GM12878 (cell line): ENCODE measurements at regions not wholly inside any gene's neighbourhood (a gene's known extent, or its start where the extent isn't known, plus 50 kb on each side); places are given as distances from the start of the nearest gene placed in this dataset. TPM values are rescaled to one million over a fixed set of nuclear protein-coding genes. Genes with fewer than 3 reads are reported as not detected.

ENCODE experiments used
- ATAC-seq: fragments of 200-7000 bp; cut with Tn5 transposase; 3 replicates; pipeline ENCODE4 v1.9.1; 2020; ENCODE audit warnings: mild to moderate bottlenecking, moderate library complexity
- BruUV-seq: library from RNA; stranded (reverse); fragments of 400-500 nt; replicated peaks from 2 replicates; lab custom pipeline; 2021; lab: Mats Ljungman, UMichigan
- CTCF ChIA-PET: fragments of 300-600 bp; sonication (Branson Sonifier 250); formaldehyde crosslinking; extraction: SDS; loops from one replicate; lab custom pipeline; 2021; ENCODE audit warnings: inconsistent platforms; lab: Yijun Ruan, JAX
- POLR2A ChIA-PET: fragments of 350-600 bp; formaldehyde crosslinking; extraction: SDS; loops from one replicate; lab custom pipeline; 2021; ENCODE audit warnings: inconsistent platforms; lab: Charles Lee
- RAD21 ChIA-PET: fragments of 300-600 bp; sonication (Branson Sonifier 250); formaldehyde crosslinking; loops from one replicate; lab custom pipeline; 2023; ENCODE audit warnings: antibody characterized with exemption; ENCODE audit not compliant: unreplicated experiment; lab: Charles Lee
- SMC1A ChIA-PET: fragments of 300-600 bp; sonication (Branson Sonifier 250); formaldehyde crosslinking; loops from one replicate; lab custom pipeline; 2023; ENCODE audit not compliant: unreplicated experiment, uncharacterized antibody; lab: Charles Lee
- DNase-seq: peaks from one replicate; pipeline ENCODE4 v3.0.0-alpha.2; 2011; ENCODE audit warnings: low read depth, low spot score
- FAIRE-seq: peaks from 3 replicates; lab custom pipeline; 2011; peaks lifted over from hg19 to GRCh38; lab: Jason Lieb, UNC
- H2AFZ ChIP-seq: 2 replicates; pipeline ENCODE4 v1.6.0; 2011; ENCODE audit warnings: low read depth, low read length, control low read depth; ENCODE audit not compliant: control insufficient read depth
- H3K27ac ChIP-seq: 2 replicates; pipeline ENCODE4 v1.5.1; 2011; ENCODE audit warnings: control low read depth; ENCODE audit not compliant: control insufficient read depth, insufficient read depth
- H3K27me3 ChIP-seq, 2 experiments: replicated peaks in 1 of 2; 2 replicates each; pipeline versions ENCODE4 v1.6.0 to v1.6.1; 2011; ENCODE audit warnings: low read length in 1 of 2; ENCODE audit not compliant: control insufficient read depth in 2 of 2, insufficient read depth in 2 of 2
- H3K36me3 ChIP-seq, 2 experiments: 2 replicates each; pipeline ENCODE4 v1.5.1; 2011; ENCODE audit warnings: low read length in 1 of 2; ENCODE audit not compliant: control insufficient read depth in 2 of 2, insufficient read depth in 2 of 2
- H3K4me1 ChIP-seq: 2 replicates; pipeline ENCODE4 v1.6.1; 2011; ENCODE audit warnings: mild to moderate bottlenecking, low read length, moderate library complexity, mixed read lengths; ENCODE audit not compliant: control insufficient read depth, insufficient read depth
- H3K4me2 ChIP-seq: 2 replicates; pipeline ENCODE4 v1.6.0; 2011; ENCODE audit warnings: control low read depth; ENCODE audit not compliant: control insufficient read depth, insufficient read depth
- H3K4me3 ChIP-seq: fragments of 200-600 bp; sonication (generic); 2 replicates; pipeline ENCODE4 v1.5.1; 2016
- H3K79me2 ChIP-seq: 2 replicates; pipeline ENCODE4 v1.6.0; 2011; ENCODE audit warnings: low read length; ENCODE audit not compliant: control insufficient read depth, insufficient read depth
- H3K9ac ChIP-seq: 2 replicates; pipeline ENCODE4 v1.8.0; 2011; ENCODE audit warnings: low read length, control low read depth, mixed read lengths; ENCODE audit not compliant: control insufficient read depth, insufficient read depth
- H3K9me3 ChIP-seq: replicated peaks from 3 replicates; pipeline ENCODE4 v1.5.1; 2011; ENCODE audit warnings: mild to moderate bottlenecking, low read length; ENCODE audit not compliant: control insufficient read depth, insufficient read depth
- H4K20me1 ChIP-seq: 2 replicates; pipeline ENCODE4 v1.6.0; 2011; ENCODE audit not compliant: control insufficient read depth, insufficient read depth
- EZH2 ChIP-seq: IDR thresholded peaks from 2 replicates; pipeline ENCODE4 v1.6.1; 2012; ENCODE audit warnings: low read depth, mild to moderate bottlenecking, control low read depth, inconsistent platforms, low read length, borderline replicate concordance; ENCODE audit not compliant: control insufficient read depth
- MEF2A ChIP-seq: IDR thresholded peaks from 2 replicates; pipeline ENCODE4 v1.6.1; 2011; ENCODE audit warnings: low read depth, mild to moderate bottlenecking, low read length, moderate library complexity; ENCODE audit not compliant: insufficient read depth
- RAD51 ChIP-seq: fragments of 450-650 bp; IDR thresholded peaks from 2 replicates; pipeline ENCODE4 v1.6.1; 2016; ENCODE audit warnings: moderate library complexity, mild to moderate bottlenecking, inconsistent platforms
- RELB ChIP-seq: fragments of 450-650 bp; IDR thresholded peaks from 2 replicates; pipeline ENCODE4 v1.6.1; 2017; ENCODE audit warnings: low read depth, mild to moderate bottlenecking, moderate library complexity
- WGBS: methylation state at CpG from one replicate; pipeline ENCODE4 v1.1.6; 2016; ENCODE audit warnings: low lambda C conversion rate; ENCODE audit not compliant: insufficient replicate concordance, insufficient coverage; ENCODE audit errors: missing lambda C conversion rate; 5-methylcytosine and 5-hydroxymethylcytosine counted together
- in situ Hi-C: fragments of 300-500 bp; cut with MboI; formaldehyde crosslinking; loops from 9 replicates; pipeline ENCODE4 v1.14.3; 2018; ENCODE audit warnings: mixed read lengths
- intact Hi-C: fragments of 100-400 bp; cut with micrococcal nuclease; formaldehyde crosslinking; loops from one replicate; pipeline ENCODE4 v1.14.2; 2022; ENCODE audit not compliant: unreplicated experiment
- small RNA-seq: library from RNA; depleted of rRNA; stranded (forward); fragments of <200 nt; gene quantifications from one replicate; pipeline ENCODE3, GENCODE V24; 2014
- TF ChIP-seq, protein P1 (sequence below): IDR thresholded peaks from 2 replicates; pipeline ENCODE4 v1.6.1; 2011; ENCODE audit warnings: mild to moderate bottlenecking, low read depth, low read length, moderate library complexity; ENCODE audit not compliant: insufficient replicate concordance
- TF ChIP-seq, protein P2 (sequence below): IDR thresholded peaks from 2 replicates; pipeline ENCODE4 v1.6.1; 2012; ENCODE audit warnings: low read length, inconsistent platforms

- TF ChIP-seq, protein P1, sequence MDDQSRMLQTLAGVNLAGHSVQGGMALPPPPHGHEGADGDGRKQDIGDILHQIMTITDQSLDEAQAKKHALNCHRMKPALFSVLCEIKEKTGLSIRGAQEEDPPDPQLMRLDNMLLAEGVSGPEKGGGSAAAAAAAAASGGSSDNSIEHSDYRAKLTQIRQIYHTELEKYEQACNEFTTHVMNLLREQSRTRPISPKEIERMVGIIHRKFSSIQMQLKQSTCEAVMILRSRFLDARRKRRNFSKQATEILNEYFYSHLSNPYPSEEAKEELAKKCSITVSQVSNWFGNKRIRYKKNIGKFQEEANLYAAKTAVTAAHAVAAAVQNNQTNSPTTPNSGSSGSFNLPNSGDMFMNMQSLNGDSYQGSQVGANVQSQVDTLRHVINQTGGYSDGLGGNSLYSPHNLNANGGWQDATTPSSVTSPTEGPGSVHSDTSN = no peak
- TF ChIP-seq MEF2A = no peak
Observed at GRCh38 chr4:117983541-117984365, 50.5 kb upstream of the NDST3 start (continued).

- Histone ChIP-seq H3K9ac (no peak overlapping the region), H3K79me2 (no peaks in the 10 kb centered on the region), H3K36me3 (no peaks in the 10 kb centered on the region), H3K4me2 (no peak overlapping the region), H3K27me3 (no peaks in the 10 kb centered on the region), H3K27ac (no peak overlapping the region), H3K4me1 (no peaks in the 10 kb centered on the region), H3K4me3 (no peak overlapping the region), H3K9me3 (no peaks in the 10 kb centered on the region), H2AFZ (no peak overlapping the region), H4K20me1 (no peaks in the 10 kb centered on the region)
- 42% methylated on average over 2 of the region's 2 CpGs for WGBS
- SMC1A ChIA-PET = no interaction called here
- TF ChIP-seq RELB (no peak), EZH2 (no peak), RAD51 (no peak)
- TF ChIP-seq, protein P2, sequence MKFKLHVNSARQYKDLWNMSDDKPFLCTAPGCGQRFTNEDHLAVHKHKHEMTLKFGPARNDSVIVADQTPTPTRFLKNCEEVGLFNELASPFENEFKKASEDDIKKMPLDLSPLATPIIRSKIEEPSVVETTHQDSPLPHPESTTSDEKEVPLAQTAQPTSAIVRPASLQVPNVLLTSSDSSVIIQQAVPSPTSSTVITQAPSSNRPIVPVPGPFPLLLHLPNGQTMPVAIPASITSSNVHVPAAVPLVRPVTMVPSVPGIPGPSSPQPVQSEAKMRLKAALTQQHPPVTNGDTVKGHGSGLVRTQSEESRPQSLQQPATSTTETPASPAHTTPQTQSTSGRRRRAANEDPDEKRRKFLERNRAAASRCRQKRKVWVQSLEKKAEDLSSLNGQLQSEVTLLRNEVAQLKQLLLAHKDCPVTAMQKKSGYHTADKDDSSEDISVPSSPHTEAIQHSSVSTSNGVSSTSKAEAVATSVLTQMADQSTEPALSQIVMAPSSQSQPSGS = no peak
- intact Hi-C loops = no loop called here
- in situ Hi-C loops = loop anchor here (10.0 kb wide), 1 partner anchor 60 kb away; no protein-coding TSS in a partner anchor
- RAD21 ChIA-PET = no interaction called here
- no TSS peak for BruUV-seq
- FAIRE-seq (no peak), ATAC-seq (no peak), DNase-seq (no peak)
- CTCF ChIA-PET = no interaction called here
- POLR2A ChIA-PET = no interaction called here
Observed at GRCh38 chr4:117984366-117984680, 50.0 kb upstream of the NDST3 start.

Small RNA genes in the stretch of these regions (small RNA-seq; reads per million reads assigned to genes)
- not detected for gene AC107399.1
